ENCODE measurements at regions not wholly inside any gene's neighbourhood (a gene's known extent, or its start where the extent isn't known, plus 50 kb on each side); places are given as distances from the start of the nearest gene placed in this dataset.

- Mint-ChIP-seq H3K4me1 (no peaks in the 10 kb centered on the region), H3K27ac (ENCODE audit: unreplicated experiment) (no peak overlapping the region), H3K9me3 (peaks cover 6% of the 10 kb centered on the region), H3K36me3 (ENCODE audit: low read depth) (peaks cover 2% of the 10 kb centered on the region), H3K27me3 (ENCODE audit: low read depth) (no peaks in the 10 kb centered on the region), H3K4me3 (no peak overlapping the region)
- DNase-seq (ENCODE audit: low read depth, low spot score) = no peak
- TF ChIP-seq CTCF (conservative IDR thresholded peaks at IDR 0.05) = no peak
These were observed 199.7 kb downstream of the HINT1 start for GRCh38 chr5:130965360-130965759.

- peaks cover 6% of the 10 kb centered on the region for H3K9me3 Mint-ChIP-seq
- no peak for TF ChIP-seq CTCF (conservative IDR thresholded peaks at IDR 0.05)
- peaks cover 2% of the 10 kb centered on the region for H3K36me3 Mint-ChIP-seq (ENCODE audit: low read depth)
- DNase-seq (ENCODE audit: low read depth, low spot score) = no peak
- H3K4me1 Mint-ChIP-seq = no peaks in the 10 kb centered on the region
- H3K27ac Mint-ChIP-seq (ENCODE audit: unreplicated experiment) = no peak overlapping the region
- H3K27me3 Mint-ChIP-seq (ENCODE audit: low read depth) = no peaks in the 10 kb centered on the region
- no peak overlapping the region for H3K4me3 Mint-ChIP-seq
These were observed 200.5 kb downstream of the HINT1 start for GRCh38 chr5:130964231-130965202.

- no peak for DNase-seq (ENCODE audit: low read depth, low spot score)
- no peaks in the 10 kb centered on the region for H3K4me1 Mint-ChIP-seq
- peaks cover 2% of the 10 kb centered on the region for H3K36me3 Mint-ChIP-seq (ENCODE audit: low read depth)
- H3K4me3 Mint-ChIP-seq = no peak overlapping the region
- H3K9me3 Mint-ChIP-seq = peaks cover 6% of the 10 kb centered on the region
- no peak overlapping the region for H3K27ac Mint-ChIP-seq (ENCODE audit: unreplicated experiment)
- H3K27me3 Mint-ChIP-seq (ENCODE audit: low read depth) = no peaks in the 10 kb centered on the region
- no peak for TF ChIP-seq CTCF (conservative IDR thresholded peaks at IDR 0.05)
These were observed 201.3 kb downstream of the HINT1 start for GRCh38 chr5:130963798-130964197.

- H3K27ac Mint-ChIP-seq (ENCODE audit: unreplicated experiment) = no peak overlapping the region
- no peak for TF ChIP-seq CTCF (conservative IDR thresholded peaks at IDR 0.05)
- H3K4me3 Mint-ChIP-seq = no peak overlapping the region
- H3K36me3 Mint-ChIP-seq (ENCODE audit: low read depth) = peaks cover 1% of the 10 kb centered on the region
- H3K4me1 Mint-ChIP-seq = no peaks in the 10 kb centered on the region
- no peak for DNase-seq (ENCODE audit: low read depth, low spot score)
- peaks cover 9% of the 10 kb centered on the region for H3K9me3 Mint-ChIP-seq
- no peaks in the 10 kb centered on the region for H3K27me3 Mint-ChIP-seq (ENCODE audit: low read depth)
These were observed 207.9 kb downstream of the HINT1 start for GRCh38 chr5:130957151-130957550.

- Mint-ChIP-seq H3K36me3 (ENCODE audit: low read depth) (no peaks in the 10 kb centered on the region), H3K27ac (ENCODE audit: unreplicated experiment) (no peak overlapping the region), H3K4me1 (no peaks in the 10 kb centered on the region), H3K9me3 (peaks cover 7% of the 10 kb centered on the region), H3K27me3 (ENCODE audit: low read depth) (no peaks in the 10 kb centered on the region), H3K4me3 (no peak overlapping the region)
- TF ChIP-seq CTCF (conservative IDR thresholded peaks at IDR 0.05) = no peak
- no peak for DNase-seq (ENCODE audit: low read depth, low spot score)
These were observed 210.0 kb downstream of the HINT1 start for GRCh38 chr5:130955041-130955440.
